PC-9 (cell line): ENCODE measurements at regions not wholly inside any gene's neighbourhood (a gene's known extent, or its start where the extent isn't known, plus 50 kb on each side); places are given as distances from the start of the nearest gene placed in this dataset.

Experiments used
- BruUV-seq: library from RNA; stranded (reverse); fragments of 400-500 nt; replicated peaks from 2 replicates; lab custom pipeline; 2021; lab: Mats Ljungman, UMichigan
- CTCF ChIA-PET: fragments of 300-600 bp; sonication (Branson Sonifier 250); formaldehyde crosslinking; loops from one replicate; lab custom pipeline; 2022; ENCODE audit warnings: antibody characterized with exemption; lab: Charles Lee
- POLR2A ChIA-PET: fragments of 300-600 bp; sonication (Branson Sonifier 250); formaldehyde crosslinking; loops from one replicate; lab custom pipeline; 2022; ENCODE audit warnings: antibody characterized with exemption; ENCODE audit not compliant: unreplicated experiment; lab: Charles Lee
- DNase-seq, 2 experiments: peaks; one replicate each; pipeline versions ENCODE4 v3.0.0 to v3.0.0-alpha.2; 2015 to 2022; ENCODE audit warnings: mixed read lengths in 1 of 2
- H2AFZ ChIP-seq: fragments of 200-600 bp; sonication (generic); 2 replicates; pipeline ENCODE4 v1.8.1; 2017; ENCODE audit warnings: antibody characterized with exemption
- H3F3A ChIP-seq: fragments of 200-600 bp; sonication (generic); 2 replicates; pipeline ENCODE4 v1.8.1; 2017; ENCODE audit warnings: antibody characterized with exemption, mild to moderate bottlenecking, low read depth; ENCODE audit not compliant: insufficient read depth
- H3K27ac ChIP-seq: fragments of 200-600 bp; sonication (generic); 2 replicates; pipeline ENCODE4 v1.6.1; 2016; ENCODE audit warnings: mixed run types
- H3K27me3 ChIP-seq: fragments of 200-600 bp; sonication (generic); 2 replicates; pipeline ENCODE4 v1.6.1; 2016; ENCODE audit warnings: low read depth, mixed run types; ENCODE audit not compliant: insufficient read depth
- H3K36me3 ChIP-seq: fragments of 200-600 bp; sonication (generic); 2 replicates; pipeline ENCODE4 v1.6.1; 2016; ENCODE audit warnings: low read depth, mixed run types
- H3K4me1 ChIP-seq: fragments of 200-600 bp; sonication (generic); replicated peaks from 2 replicates; pipeline ENCODE4 v1.6.1; 2016; ENCODE audit warnings: mixed run types; ENCODE audit not compliant: insufficient read depth
- H3K4me2 ChIP-seq: fragments of 200-600 bp; sonication (generic); 2 replicates; pipeline ENCODE4 v1.6.1; 2017; ENCODE audit warnings: mixed run types
- H3K4me3 ChIP-seq: fragments of 200-600 bp; sonication (generic); 2 replicates; pipeline ENCODE4 v1.6.1; 2016; ENCODE audit warnings: mixed run types
- H3K79me2 ChIP-seq: fragments of 200-600 bp; sonication (generic); 2 replicates; pipeline ENCODE4 v1.6.1; 2017; ENCODE audit warnings: low read depth, mixed run types
- H3K9me2 ChIP-seq: fragments of 200-600 bp; sonication (generic); 2 replicates; pipeline ENCODE4 v1.8.1; 2017; ENCODE audit warnings: mild to moderate bottlenecking; ENCODE audit not compliant: insufficient read depth
- H3K9me3 ChIP-seq: fragments of 200-600 bp; sonication (generic); 2 replicates; pipeline ENCODE4 v1.8.1; 2016; ENCODE audit warnings: low read depth; ENCODE audit not compliant: insufficient read depth
- H4K20me1 ChIP-seq: fragments of 200-600 bp; sonication (generic); 2 replicates; pipeline ENCODE4 v1.8.1; 2017; ENCODE audit not compliant: insufficient read depth
- EZH2 ChIP-seq: fragments of 200-600 bp; sonication (generic); IDR thresholded peaks from 2 replicates; pipeline ENCODE4 v1.8.0; 2017; ENCODE audit warnings: antibody characterized with exemption, low read depth
- intact Hi-C: fragments of 100-400 bp; cut with micrococcal nuclease; formaldehyde crosslinking; loops from one replicate; pipeline ENCODE4 v1.10.0; 2022; ENCODE audit not compliant: unreplicated experiment
- TF ChIP-seq, protein P1 (sequence below): fragments of 200-600 bp; sonication (generic); conservative IDR thresholded peaks from 2 replicates; pipeline ENCODE4 v1.6.1; 2017; ENCODE audit warnings: mixed run types, antibody characterized with exemption, mild to moderate bottlenecking, moderate library complexity

DNA sequence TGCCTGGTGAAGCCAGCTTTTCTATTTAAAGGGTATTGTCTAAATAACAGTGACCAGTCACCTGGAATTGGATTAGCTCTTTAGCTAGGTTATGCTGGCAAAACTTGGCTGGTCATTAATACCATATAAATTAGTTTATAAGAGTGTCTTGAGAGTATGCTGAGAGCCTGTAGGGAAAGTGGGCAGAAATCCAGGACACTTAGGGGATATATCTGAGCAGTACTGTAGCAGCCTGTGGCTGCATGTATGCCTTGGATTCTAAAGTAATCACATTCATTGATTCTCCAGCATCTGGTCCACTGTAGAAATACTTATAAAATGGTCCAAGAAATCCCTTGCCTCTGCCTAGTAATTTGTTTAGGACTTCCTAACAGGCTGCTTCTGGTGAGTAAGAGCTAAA lies 288.9 kb upstream of the DMAC1 start:
- Histone ChIP-seq H3K4me1 (no peaks in the 10 kb centered on the region), H2AFZ (no peak overlapping the region), H3K36me3 (no peaks in the 10 kb centered on the region), H3K9me3 (no peaks in the 10 kb centered on the region), H3F3A (no peaks in the 10 kb centered on the region), H3K79me2 (no peaks in the 10 kb centered on the region), H4K20me1 (no peaks in the 10 kb centered on the region), H3K4me3 (no peak overlapping the region), H3K9me2 (no peaks in the 10 kb centered on the region), H3K27ac (no peak overlapping the region), H3K27me3 (no peaks in the 10 kb centered on the region), H3K4me2 (no peak overlapping the region)
- ChIA-PET CTCF (no interaction called here), POLR2A (no interaction called here)
- TF ChIP-seq, protein P1, sequence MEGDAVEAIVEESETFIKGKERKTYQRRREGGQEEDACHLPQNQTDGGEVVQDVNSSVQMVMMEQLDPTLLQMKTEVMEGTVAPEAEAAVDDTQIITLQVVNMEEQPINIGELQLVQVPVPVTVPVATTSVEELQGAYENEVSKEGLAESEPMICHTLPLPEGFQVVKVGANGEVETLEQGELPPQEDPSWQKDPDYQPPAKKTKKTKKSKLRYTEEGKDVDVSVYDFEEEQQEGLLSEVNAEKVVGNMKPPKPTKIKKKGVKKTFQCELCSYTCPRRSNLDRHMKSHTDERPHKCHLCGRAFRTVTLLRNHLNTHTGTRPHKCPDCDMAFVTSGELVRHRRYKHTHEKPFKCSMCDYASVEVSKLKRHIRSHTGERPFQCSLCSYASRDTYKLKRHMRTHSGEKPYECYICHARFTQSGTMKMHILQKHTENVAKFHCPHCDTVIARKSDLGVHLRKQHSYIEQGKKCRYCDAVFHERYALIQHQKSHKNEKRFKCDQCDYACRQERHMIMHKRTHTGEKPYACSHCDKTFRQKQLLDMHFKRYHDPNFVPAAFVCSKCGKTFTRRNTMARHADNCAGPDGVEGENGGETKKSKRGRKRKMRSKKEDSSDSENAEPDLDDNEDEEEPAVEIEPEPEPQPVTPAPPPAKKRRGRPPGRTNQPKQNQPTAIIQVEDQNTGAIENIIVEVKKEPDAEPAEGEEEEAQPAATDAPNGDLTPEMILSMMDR: no peak
- no peak for TF ChIP-seq EZH2
- BruUV-seq: no TSS peak
- DNase-seq: no peak
- intact Hi-C loops: no loop called here

GRCh38 chr9:8085986-8086385 lies 286.4 kb upstream of the DMAC1 start:
- no peaks in the 10 kb centered on the region for H3K36me3 ChIP-seq
- no peak overlapping the region for H3K4me3 ChIP-seq
- ChIA-PET CTCF (no interaction called here), POLR2A (no interaction called here)
- no peaks in the 10 kb centered on the region for H3K79me2 ChIP-seq
- no peak overlapping the region for H3K4me2 ChIP-seq
- no peaks in the 10 kb centered on the region for H3K27me3 ChIP-seq
- no peaks in the 10 kb centered on the region for H4K20me1 ChIP-seq
- BruUV-seq: no TSS peak
- intact Hi-C loops: no loop called here
- no peaks in the 10 kb centered on the region for H3K9me2 ChIP-seq
- no peaks in the 10 kb centered on the region for H3F3A ChIP-seq
- no peak overlapping the region for H3K27ac ChIP-seq
- TF ChIP-seq, protein P1: no peak
- TF ChIP-seq EZH2: no peak
- H3K9me3 ChIP-seq: no peaks in the 10 kb centered on the region
- no peaks in the 10 kb centered on the region for H3K4me1 ChIP-seq
- H2AFZ ChIP-seq: no peak overlapping the region
- DNase-seq: no peak

DNA sequence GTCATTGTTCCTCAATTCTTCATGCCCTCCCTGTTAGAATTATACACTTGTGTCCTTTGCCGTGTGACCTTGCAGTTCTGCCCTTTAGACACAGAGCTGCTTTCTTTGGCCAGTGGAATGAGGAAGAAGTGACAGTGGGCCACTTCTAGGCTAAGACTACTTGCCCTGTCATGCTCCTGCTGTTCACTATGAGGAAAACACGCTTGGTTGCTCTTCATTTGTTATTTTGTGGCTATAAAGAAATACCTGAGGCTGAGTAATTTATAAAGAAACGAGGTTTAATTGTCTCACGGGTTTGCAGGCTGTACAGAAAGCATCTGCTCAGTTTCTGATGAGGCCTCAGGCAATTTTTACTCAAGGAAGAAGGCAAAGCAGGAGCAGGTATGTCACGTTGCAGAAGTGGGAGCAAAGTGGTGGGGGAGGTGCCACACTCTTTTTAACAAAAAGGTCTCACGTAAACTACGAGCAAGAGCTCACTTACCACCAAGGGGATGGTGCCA lies 279.1 kb upstream of the DMAC1 start:
- Histone ChIP-seq H4K20me1 (no peaks in the 10 kb centered on the region), H3F3A (no peaks in the 10 kb centered on the region), H3K9me3 (no peaks in the 10 kb centered on the region), H2AFZ (no peak overlapping the region), H3K4me1 (no peaks in the 10 kb centered on the region), H3K4me2 (no peak overlapping the region), H3K36me3 (no peaks in the 10 kb centered on the region), H3K9me2 (no peaks in the 10 kb centered on the region), H3K27ac (no peak overlapping the region), H3K4me3 (no peak overlapping the region), H3K27me3 (no peaks in the 10 kb centered on the region), H3K79me2 (no peaks in the 10 kb centered on the region)
- ChIA-PET CTCF (no interaction called here), POLR2A (no interaction called here)
- intact Hi-C loops: no loop called here
- BruUV-seq: no TSS peak
- TF ChIP-seq, protein P1: no peak
- no peak for TF ChIP-seq EZH2
- no peak for DNase-seq
